NCI-H2227 (cell line): ENCODE measurements at regions not wholly inside any gene's neighbourhood (a gene's known extent, or its start where the extent isn't known, plus 50 kb on each side); places are given as distances from the start of the nearest gene placed in this dataset.
"Not testable (repeated sequence)": the region's sequence is repeated elsewhere in the genome, so short reads cannot be mapped to it uniquely, and the experiment has no call there.

Source experiments
- DNase-seq: peaks from one replicate; lab custom pipeline; 2025; ENCODE audit not compliant: unreplicated experiment; lab: John Stamatoyannopoulos, UW

DNA sequence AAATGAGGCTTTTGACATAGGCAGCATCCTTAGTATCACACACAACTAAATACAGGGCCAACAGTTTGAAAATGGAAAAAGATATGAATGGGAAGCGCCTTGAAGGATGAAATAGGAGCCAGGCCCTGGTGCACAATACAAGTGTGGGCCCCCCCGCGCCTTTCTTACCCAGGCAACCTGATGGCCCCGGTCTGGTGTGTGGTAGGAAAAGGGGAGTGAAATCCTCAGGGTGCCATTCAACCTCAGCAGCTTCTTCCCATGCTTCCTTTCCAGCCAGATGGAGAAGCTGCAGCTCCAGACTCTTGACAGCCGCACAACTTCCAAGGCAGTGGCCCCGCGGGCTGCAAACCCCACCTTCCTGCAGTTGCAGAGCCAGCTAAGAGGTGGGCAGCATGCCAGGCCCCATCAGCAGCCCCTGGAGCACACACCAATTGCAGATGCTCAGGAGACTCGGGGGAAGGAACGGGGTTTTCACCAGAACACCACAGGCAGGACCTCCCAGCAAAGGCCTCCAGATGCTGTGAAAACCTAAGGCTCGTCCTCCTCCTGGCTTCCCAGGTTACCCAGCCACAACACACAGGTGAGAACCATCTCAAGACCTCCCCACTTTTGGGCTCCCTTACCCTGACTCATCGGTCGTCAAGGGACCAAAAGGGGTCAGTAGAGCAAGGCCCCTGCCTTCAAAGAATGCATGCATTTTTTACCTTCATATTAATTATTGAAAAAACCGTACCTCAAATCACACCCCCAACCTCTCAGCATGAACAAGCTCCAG lies 101.6 kb downstream of the CPN2 start:
- DNase-seq, result peak; percentile 50

DNA sequence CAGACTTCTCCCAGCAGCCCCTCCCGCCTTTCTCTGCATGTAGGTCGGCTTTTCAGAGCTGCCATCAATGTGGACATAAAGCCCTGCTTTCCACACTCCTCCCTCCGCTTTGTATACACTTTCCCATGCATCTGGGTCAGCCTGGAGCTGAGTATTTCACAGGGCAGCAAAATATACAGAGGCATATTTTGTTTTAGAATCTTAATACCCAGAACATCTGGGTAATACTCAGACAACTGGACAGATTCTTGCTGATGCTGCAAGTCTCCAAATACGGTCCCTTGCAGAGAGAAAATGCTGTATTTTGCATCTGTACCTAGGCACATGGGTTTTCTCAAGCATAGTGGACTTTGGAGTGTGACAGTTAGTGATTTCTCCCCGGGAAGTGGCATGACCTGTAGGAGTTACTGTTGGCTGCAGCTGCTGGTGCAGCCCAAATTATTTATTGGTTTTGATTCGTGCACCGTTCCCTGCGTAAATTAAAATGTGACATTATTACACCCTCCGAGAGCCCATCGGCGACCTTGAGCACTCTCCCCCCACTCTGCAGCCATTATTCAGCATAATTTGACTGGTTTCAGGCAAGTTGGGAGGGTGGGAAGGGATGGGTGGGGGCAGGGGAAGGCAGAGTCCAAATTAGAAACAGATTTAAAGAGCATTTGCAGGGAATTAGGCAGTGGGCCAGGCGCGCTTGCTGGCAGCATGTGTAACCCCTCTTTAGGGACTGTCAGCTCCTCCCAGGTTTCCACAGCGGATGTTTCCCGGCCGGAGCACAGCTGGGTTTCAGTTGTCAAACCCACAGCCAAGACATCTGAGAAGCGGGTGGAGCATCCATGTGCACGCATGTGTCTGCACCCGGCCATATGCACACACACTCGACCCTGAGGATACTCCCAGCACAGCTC lies 100.8 kb downstream of the CPN2 start:
- DNase-seq, result peak; percentile 69

DNA sequence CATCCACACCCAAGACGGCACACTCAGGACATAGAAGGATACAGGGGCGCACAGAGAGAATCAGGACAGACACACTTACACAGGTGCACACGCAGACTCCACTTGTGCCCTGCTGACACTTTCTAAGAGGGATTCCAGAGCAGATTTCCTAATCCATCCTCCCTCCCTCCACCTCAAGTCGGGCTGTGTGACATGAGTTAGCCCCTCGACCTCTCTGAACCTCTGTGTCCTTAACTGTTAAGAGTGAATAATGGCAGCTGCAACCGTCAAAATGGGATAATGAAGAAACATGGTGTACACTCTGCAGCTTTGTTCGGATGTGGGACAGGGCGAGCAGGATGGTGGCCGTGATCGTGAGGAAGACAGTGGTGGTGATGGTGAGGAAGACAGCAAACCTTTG lies 100.1 kb downstream of the CPN2 start:
- no peak for DNase-seq

DNA sequence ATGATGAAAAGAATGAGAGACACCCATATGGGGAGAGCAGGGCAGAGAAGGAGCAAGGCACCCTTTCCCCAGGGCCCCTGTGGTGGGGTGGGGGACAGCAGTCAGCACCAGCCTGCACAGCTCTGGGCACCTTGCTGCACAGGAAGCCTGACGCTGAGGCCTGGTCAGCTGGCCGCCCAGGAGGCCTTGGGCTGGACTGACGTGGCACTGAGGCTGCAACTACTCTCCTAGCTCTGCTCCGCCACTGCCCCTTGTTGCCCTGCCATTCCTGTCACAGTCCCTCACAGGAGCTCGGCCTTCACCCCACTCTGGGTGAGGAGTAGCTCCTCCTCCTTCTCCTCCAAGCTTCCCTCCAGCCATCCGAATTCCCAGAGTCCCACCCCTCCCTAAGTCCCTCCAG lies 99.7 kb downstream of the CPN2 start:
- no peak for DNase-seq

DNA sequence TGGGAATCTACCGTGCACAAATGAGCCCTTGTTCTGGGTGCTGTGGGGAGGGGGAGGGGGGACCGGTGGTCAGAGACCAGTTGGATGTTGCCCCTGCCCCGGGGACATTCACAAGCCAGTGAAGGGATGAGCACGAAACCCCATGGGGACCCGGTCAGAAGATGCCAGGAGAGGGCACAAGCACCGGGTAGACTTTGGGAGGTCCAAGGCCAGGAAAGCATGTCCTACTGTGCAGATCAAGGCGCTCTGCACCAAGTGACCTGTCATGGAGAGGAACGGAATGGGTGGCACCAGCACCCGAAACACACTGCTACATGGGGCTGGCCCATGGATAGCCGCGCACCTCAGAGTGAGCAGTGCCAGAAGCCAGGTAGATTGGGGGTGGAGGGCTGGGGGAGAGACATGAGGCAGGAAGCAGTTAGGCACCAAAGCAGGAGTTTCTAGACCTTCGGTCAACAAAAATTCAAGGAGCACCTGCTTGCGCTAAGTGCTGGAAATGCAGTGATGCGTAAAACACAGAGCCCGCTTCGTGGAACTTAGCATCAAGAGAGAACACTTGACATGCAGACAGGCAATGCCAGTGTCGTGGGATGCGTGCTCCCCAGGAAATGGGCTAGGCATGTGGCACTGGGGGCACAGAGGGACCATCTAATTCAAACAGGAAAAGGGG lies 99.1 kb downstream of the CPN2 start:
- no peak for DNase-seq

DNA sequence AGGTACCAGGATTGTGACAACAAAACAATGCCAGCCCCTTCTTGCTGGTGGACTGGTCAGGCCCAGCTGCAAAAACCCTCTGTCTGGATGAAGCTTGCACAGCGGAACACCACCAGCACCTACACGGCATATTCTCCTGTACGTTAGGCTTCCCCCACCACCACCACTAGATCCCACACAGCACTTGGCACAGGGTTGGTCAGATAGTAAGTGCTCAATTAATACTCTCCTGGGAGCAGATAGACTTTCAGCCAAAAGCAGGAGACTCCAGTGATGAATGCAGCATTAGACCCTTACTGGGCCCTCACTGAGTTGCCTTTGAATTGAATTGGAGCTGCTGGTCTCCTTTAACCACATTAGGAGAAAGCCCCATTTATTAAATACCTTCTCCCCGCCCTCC lies 97.9 kb downstream of the CPN2 start:
- no peak for DNase-seq

DNA sequence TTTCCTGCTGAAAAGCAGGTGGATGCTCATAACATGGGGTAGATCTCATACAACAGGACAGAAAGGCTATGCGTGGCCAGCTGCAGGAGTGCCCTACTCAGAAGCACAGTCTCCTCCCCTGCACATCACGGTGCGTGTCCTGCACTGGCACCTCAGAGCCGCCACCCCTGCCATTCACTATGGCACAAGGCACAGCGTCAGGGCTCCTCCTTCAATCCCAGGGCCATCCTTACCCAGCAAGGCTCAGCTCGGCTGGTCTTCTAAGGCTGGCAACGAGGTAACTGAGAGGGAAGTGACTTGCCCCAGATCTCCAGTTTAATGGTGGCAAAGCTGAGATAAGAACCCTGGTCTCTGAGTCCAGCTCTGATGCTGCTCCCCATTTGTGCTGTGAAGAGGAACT lies 97.1 kb downstream of the CPN2 start:
- no peak for DNase-seq

DNA sequence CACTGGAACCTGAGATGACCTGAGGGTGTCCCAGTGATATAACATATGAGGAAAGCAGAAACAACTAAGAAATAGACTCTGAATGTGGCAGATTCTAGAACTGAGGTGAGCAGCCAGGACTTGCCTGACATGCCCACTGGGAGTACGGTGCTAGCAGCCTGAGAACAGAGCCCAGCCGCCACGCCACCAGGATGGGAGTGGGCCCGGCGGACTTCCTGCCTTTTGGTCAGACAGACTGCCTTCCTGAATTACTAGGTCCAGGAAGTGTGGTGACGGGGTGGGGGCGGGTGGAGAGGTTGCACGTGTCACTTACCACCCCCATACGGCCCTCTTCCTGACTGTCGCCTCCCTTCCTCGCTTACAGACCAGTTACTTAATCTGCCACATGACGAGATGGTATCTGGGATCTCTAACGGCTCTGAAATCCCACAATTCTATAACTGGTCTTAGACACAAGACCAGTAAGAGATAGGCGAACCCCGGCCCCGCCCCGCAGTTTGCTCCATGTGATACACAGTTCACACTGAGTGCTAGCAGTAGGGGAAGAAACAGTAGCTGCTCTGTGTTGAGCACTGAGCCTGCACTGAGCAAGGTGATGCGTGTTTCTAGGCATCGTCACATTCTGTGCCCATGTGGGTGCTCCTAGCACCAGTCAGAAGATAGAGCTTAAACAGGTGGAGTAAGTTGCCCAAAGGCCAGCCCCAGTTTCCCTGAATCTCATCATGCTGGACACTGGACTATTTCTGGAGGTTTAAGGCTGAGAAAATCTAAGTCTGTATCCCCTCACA lies 95.7 kb downstream of the CPN2 start:
- DNase-seq, result no peak

DNA sequence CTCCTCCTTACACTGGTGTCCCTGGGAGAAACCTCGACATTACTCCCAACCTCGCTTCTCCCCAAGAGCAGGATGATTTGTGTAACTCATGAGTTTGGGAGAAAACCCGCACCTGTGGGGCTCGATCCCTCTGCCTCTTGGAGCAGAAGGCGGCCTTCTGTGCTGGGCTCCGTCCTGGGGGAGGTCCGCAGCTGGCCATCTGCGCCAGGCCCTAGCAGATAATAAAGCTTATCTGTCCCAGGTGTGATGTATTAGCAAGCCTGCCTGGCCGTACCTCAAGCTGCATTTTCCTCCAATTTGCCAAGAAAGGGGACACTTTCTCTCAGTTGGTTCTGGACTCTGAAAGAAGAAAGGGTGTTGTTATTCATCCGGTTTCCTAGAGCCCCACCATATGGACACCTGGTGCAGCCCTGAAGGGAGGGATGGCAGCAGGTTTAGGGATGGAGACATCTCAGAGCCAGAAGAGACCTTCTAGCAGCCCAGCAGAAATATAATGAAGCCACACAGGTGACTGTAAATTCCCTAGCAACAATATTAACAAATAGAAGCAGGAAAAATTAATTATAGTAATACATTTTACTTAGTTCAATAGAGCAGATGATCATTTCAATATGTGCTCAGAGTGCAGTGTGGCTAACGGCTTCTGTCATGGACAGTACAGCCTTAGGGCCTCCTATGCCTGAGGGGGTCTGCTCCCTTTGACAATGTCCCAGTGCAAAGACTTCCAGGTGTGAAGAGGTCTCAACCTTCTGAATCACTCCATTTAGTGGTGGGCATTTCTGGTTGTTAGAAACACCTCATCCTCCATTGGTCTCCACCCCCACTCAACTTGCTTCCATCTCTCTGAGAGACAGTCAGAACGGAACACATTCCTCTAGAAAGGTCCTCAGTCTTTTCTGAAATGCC lies 94.8 kb downstream of the CPN2 start:
- DNase-seq, result no peak

DNA sequence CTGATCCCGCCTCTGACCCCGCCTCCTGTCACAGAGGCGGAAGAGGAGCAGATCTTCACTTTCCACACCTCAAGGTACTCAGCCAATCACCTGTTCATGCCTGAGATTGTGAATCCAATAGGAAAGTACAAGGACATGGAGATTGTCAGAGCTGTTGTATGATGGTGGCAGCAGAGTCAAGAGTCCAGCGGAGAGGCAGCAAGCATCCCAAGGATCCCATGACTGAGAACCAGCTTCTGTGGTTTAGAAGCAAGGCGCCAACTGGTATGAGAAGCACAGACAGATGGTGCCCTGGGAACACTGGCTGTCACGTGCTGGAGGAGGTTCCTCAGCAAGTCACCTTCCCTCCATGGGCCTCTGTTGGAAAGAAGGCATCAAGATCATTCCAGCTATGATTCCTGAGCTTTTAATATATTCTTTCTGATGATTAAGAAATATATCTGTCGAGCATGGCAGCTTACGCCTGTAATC lies 93.9 kb downstream of the CPN2 start:
- no peak for DNase-seq

DNA sequence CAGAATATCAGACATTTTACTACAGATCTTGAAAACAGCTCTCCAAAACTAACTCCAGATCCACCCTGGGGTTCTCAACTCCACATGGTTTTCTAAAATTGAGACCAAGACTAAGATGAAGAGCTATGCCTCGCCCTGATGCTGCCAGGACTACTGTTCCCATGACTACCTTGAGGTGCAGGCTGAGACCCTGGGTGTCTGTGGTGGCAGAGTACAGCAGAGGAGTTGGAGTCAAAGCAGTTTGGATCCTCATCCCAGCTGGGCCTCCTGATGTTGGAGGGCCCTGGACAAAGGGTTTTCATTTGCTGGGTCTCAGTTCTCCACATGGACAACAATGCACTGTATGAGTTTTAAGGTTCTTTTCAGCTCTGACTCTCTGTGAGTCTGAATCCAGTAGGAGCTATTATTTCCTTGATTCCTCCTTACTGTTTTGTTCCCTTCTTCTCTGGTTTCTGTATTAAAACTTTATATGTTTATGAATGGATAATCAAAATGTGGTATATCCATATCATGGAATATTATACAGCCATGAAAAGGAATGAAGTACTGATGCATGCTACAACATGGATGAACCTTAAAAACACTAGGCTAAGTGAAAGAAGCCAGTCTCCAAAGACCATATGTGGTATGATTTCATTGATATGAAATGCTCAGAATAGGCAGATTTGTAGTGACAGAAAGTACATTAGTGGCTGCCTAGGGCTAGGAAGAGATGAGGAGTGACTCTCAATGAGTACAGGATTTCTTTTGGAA lies 93.0 kb downstream of the CPN2 start:
- no peak for DNase-seq

DNA sequence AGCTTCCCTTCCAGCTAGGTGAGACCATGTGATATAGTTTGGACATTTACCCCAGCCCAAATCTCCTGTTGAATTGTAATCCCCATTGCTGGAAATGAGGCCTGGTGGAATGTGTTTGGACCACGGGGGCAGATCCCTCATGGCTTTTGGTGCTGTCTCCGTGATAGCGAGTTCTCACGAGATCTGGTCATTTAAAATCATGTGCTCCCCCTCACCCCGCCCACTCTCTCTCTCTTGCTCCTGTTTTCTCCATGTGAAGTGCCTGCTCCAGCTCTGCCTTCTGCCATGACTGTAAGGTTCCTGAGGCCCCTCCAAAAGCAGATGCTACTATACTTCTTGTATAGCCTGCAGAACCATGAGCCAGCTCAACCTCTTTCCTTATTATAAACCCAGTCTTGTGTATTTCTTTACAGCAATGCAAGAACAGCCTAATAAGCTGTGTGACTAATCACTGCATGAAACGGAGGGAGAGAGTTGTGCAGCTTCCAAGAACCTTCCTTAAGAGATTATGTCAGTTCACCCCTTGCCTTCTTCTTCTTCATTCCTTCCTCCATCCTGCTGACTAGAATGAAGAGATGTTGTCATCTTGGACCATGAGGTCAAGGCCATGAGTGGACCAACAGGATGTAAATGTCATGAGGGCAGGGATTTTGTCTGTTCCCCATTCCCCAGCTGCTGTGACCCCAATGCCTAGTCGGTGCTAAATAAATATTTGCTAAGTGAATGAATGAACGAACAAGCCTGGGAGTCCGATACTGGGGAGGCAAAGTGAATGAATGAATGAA lies 91.0 kb downstream of the CPN2 start:
- no peak for DNase-seq

DNA sequence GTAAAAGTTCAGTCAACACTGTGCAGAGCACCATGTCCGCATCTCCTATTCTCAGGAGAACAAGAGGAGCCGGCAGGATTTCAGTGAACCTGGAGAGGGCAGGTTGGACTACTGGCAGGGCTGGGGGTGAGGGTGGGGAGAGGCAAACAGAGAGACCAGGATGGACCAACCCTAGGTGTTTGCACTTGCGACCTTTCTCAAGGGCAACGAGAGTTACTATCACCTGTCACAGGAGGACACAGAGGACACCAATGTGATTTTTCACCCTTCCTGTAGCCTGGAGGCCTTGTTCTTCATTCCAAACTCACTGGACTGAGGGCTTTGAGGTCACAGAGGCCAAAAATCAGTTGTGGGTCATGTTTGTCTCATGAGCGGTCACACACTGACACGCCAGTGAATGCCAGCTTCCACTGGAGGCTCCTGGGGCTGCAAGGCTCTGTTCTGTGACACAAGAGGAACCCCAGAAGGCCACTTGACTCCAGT lies 89.5 kb downstream of the CPN2 start:
- DNase-seq, result no peak

DNA sequence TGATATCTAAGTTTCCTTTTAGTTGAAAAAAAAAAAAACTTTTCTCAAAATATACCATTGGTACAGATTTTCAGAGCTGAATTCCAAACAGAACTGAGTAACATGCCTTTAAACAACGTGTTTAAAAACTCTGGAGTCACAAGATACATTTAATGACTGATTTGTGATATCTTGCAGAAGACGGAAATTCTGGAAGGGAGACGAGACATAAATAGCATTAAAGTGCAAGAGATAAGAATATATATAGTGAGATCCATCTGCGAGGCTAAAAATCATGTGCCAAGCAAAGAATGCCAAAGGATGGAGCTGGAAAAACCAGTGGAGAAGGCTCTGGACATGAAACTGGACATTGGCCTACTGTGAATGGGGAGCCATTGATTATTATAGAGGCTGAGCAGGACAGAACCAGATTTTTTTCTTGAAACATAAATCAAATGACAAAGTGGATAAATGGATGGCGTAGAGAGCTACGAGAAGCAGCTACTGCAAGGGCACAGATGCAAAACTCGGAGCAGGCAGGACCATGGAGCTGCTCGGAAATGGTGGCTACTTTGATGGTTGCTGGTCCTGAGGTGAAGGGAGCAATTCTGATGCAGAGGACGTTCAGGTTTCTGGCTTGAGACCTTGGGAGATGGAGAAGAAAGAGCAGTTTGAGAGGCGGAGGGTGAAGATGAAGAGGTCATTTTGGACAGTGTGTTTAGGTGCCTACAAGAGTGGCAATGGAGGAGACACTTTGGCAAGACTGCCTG lies 88.8 kb downstream of the CPN2 start:
- DNase-seq, result no peak

DNA sequence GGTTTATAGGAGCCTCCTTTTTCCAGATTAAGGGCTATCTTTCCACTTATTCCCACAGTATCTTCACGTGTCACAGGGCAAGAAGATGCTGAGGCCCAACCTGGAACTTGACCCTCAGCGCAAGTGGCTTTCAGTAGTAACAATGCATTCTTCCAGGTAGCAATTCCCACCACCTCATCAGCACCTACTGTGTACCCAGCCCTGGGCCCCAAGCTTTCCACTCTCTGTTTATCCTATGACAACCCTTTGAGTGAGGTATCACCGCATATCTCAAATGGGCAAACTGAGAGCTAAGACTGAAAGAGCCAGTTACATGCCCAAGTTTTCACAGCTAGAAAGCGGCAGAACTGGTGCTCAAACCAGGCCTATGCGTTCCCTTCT lies 88.2 kb downstream of the CPN2 start:
- DNase-seq, result no peak

DNA sequence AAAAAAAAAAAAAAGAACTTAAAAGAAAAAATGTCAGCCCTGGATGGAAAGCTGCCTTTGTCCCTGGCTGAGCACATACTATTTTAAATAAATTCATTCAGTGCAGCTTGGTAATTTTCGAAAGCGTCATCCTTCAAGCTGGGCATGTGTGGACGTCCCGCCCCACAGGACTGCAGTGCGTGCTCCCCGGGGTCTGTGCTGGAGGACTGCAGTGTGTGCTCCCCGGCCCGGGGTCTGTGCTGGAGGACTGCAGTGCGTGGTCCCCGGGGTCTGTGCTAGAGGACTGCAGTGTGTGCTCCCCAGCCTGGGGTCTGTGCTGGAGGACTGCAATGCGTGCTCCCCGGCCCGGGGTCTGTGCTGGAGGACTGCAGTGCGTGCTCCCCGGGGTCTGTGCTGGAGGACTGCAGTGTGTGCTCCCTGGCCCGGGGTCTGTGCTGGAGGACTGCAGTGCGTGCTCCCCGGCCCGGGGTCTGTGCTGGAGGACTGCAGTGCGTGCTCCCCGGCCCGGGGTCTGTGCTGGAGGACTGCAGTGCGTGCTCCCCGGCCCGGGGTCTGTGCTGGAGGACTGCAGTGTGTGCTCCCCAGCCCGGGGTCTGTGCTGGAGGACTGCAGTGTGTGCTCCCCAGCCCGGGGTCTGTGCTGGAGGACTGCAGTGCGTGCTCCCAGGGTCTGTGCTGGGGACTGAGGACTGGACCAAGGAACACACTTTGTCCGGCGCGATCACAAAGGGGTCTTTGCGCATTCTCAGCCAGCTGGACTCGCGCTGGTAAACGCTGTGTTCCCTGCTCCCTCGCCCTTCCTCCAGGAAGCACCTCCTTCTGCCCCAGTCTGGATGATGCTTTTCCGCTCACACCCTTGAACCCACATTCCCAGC lies 86.3 kb downstream of the CPN2 start:
- DNase-seq, result not testable (repeated sequence)

DNA sequence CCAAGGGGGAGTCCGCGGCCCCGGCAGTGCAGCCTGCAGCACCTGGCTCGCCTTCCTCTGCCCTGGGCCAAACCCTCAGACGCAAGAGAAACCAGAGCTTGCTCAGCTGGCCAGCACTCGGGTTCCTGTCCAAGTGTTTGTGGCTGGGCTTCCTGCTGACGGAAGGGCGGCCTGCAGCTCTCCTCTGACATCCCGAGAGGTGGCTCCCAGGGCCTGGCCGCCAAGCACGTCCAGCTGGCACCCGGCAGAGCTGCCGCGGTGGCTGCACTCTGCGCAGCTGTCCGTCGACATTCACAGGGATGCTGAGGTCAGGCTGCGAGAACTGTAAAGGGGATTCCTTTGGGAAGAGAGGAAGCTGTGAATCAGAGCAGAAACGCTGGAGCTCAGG lies 85.6 kb downstream of the CPN2 start:
- DNase-seq, result no peak
